ENCODE measurements at regions not wholly inside any gene's neighbourhood (a gene's known extent, or its start where the extent isn't known, plus 50 kb on each side); places are given as distances from the start of the nearest gene placed in this dataset.
"Not testable (repeated sequence)": the region's sequence is repeated elsewhere in the genome, so short reads cannot be mapped to it uniquely, and the experiment has no call there.

GRCh38 chr1:193891788-193892187 lies 705.4 kb upstream of the B3GALT2 start:
- Mint-ChIP-seq H3K9me3 (peaks cover 5% of the 10 kb centered on the region), H3K27ac (no peak overlapping the region), H3K4me3 (no peak overlapping the region), H3K27me3 (ENCODE audit: low read depth) (no peaks in the 10 kb centered on the region), H3K4me1 (ENCODE audit: low read depth) (peaks cover 2% of the 10 kb centered on the region), H3K36me3 (ENCODE audit: low read depth) (peaks cover 2% of the 10 kb centered on the region)

GRCh38 chr1:193890935-193891334 lies 704.5 kb upstream of the B3GALT2 start:
- H3K36me3 Mint-ChIP-seq (ENCODE audit: low read depth) = peaks cover 2% of the 10 kb centered on the region
- no peaks in the 10 kb centered on the region for H3K27me3 Mint-ChIP-seq (ENCODE audit: low read depth)
- no peak overlapping the region for H3K27ac Mint-ChIP-seq
- H3K4me1 Mint-ChIP-seq (ENCODE audit: low read depth) = peaks cover 2% of the 10 kb centered on the region
- H3K4me3 Mint-ChIP-seq = no peak overlapping the region
- H3K9me3 Mint-ChIP-seq = peaks cover 5% of the 10 kb centered on the region

- Mint-ChIP-seq H3K27ac (no peak overlapping the region), H3K27me3 (ENCODE audit: low read depth) (no peaks in the 10 kb centered on the region)
Measured at GRCh38 chr1:193884848-193885558, 698.6 kb upstream of the B3GALT2 start.

GRCh38 chr1:193877920-193878319 lies 691.5 kb upstream of the B3GALT2 start:
- not testable (repeated sequence) for H3K4me1 Mint-ChIP-seq (ENCODE audit: low read depth); H3K27me3 Mint-ChIP-seq (ENCODE audit: low read depth); H3K4me3 Mint-ChIP-seq; H3K27ac Mint-ChIP-seq; H3K36me3 Mint-ChIP-seq (ENCODE audit: low read depth)
- peaks cover 29% of the 10 kb centered on the region for H3K9me3 Mint-ChIP-seq

More at GRCh38 chr1:193884848-193885558, 698.6 kb upstream of the B3GALT2 start:
- H3K4me3 Mint-ChIP-seq = no peak overlapping the region
- H3K36me3 Mint-ChIP-seq (ENCODE audit: low read depth) = peaks cover 2% of the 10 kb centered on the region
- peaks cover 2% of the 10 kb centered on the region for H3K4me1 Mint-ChIP-seq (ENCODE audit: low read depth)
- peaks cover 7% of the 10 kb centered on the region for H3K9me3 Mint-ChIP-seq

GRCh38 chr1:193868425-193868824 lies 682.0 kb upstream of the B3GALT2 start:
- Mint-ChIP-seq H3K27me3 (ENCODE audit: low read depth) (no peaks in the 10 kb centered on the region), H3K36me3 (ENCODE audit: low read depth) (no peaks in the 10 kb centered on the region), H3K4me3 (no peak overlapping the region), H3K4me1 (ENCODE audit: low read depth) (no peaks in the 10 kb centered on the region), H3K27ac (no peak overlapping the region), H3K9me3 (peaks cover 10% of the 10 kb centered on the region)

- no peaks in the 10 kb centered on the region for H3K27me3 Mint-ChIP-seq (ENCODE audit: low read depth)
- no peak overlapping the region for H3K27ac Mint-ChIP-seq
- H3K4me1 Mint-ChIP-seq (ENCODE audit: low read depth) = no peaks in the 10 kb centered on the region
Measured at GRCh38 chr1:193856261-193856660, 669.8 kb upstream of the B3GALT2 start.

GRCh38 chr1:193850745-193851144 lies 664.3 kb upstream of the B3GALT2 start:
- Mint-ChIP-seq H3K4me1 (ENCODE audit: low read depth) (no peaks in the 10 kb centered on the region), H3K27me3 (ENCODE audit: low read depth) (no peaks in the 10 kb centered on the region), H3K4me3 (no peak overlapping the region), H3K36me3 (ENCODE audit: low read depth) (peaks cover 2% of the 10 kb centered on the region), H3K9me3 (peaks cover 10% of the 10 kb centered on the region), H3K27ac (no peak overlapping the region)

More at GRCh38 chr1:193856261-193856660, 669.8 kb upstream of the B3GALT2 start:
- Mint-ChIP-seq H3K9me3 (peaks cover 10% of the 10 kb centered on the region), H3K36me3 (ENCODE audit: low read depth) (peaks cover 2% of the 10 kb centered on the region), H3K4me3 (no peak overlapping the region)

GRCh38 chr1:193846876-193847604 lies 660.6 kb upstream of the B3GALT2 start:
- Mint-ChIP-seq H3K27me3 (ENCODE audit: low read depth) (no peaks in the 10 kb centered on the region), H3K4me3 (no peak overlapping the region), H3K9me3 (peaks cover 7% of the 10 kb centered on the region), H3K36me3 (ENCODE audit: low read depth) (no peaks in the 10 kb centered on the region), H3K27ac (no peak overlapping the region), H3K4me1 (ENCODE audit: low read depth) (no peaks in the 10 kb centered on the region)

- Mint-ChIP-seq H3K27ac (no peak overlapping the region), H3K36me3 (ENCODE audit: low read depth) (no peaks in the 10 kb centered on the region), H3K4me3 (no peak overlapping the region), H3K4me1 (ENCODE audit: low read depth) (no peaks in the 10 kb centered on the region), H3K27me3 (ENCODE audit: low read depth) (no peaks in the 10 kb centered on the region), H3K9me3 (peaks cover 7% of the 10 kb centered on the region)
Measured at GRCh38 chr1:193846411-193846810, 660.0 kb upstream of the B3GALT2 start.

GRCh38 chr1:193841857-193842256 lies 655.4 kb upstream of the B3GALT2 start:
- no peaks in the 10 kb centered on the region for H3K4me1 Mint-ChIP-seq (ENCODE audit: low read depth)
- H3K9me3 Mint-ChIP-seq = peaks cover 7% of the 10 kb centered on the region
- no peak overlapping the region for H3K4me3 Mint-ChIP-seq
- no peaks in the 10 kb centered on the region for H3K36me3 Mint-ChIP-seq (ENCODE audit: low read depth)
- H3K27ac Mint-ChIP-seq = no peak overlapping the region
- H3K27me3 Mint-ChIP-seq (ENCODE audit: low read depth) = no peaks in the 10 kb centered on the region

- H3K9me3 Mint-ChIP-seq = peaks cover 38% of the 10 kb centered on the region
- H3K27me3 Mint-ChIP-seq (ENCODE audit: low read depth) = no peaks in the 10 kb centered on the region
- no peak overlapping the region for H3K4me3 Mint-ChIP-seq
- H3K36me3 Mint-ChIP-seq (ENCODE audit: low read depth) = no peaks in the 10 kb centered on the region
- H3K27ac Mint-ChIP-seq = no peak overlapping the region
- no peaks in the 10 kb centered on the region for H3K4me1 Mint-ChIP-seq (ENCODE audit: low read depth)
Measured at GRCh38 chr1:193831465-193831864, 645.1 kb upstream of the B3GALT2 start.

GRCh38 chr1:193827516-193827915 lies 641.1 kb upstream of the B3GALT2 start:
- Mint-ChIP-seq H3K36me3 (ENCODE audit: low read depth) (no peaks in the 10 kb centered on the region), H3K27ac (no peak overlapping the region), H3K27me3 (ENCODE audit: low read depth) (no peaks in the 10 kb centered on the region), H3K4me3 (no peak overlapping the region), H3K9me3 (peaks cover 35% of the 10 kb centered on the region), H3K4me1 (ENCODE audit: low read depth) (no peaks in the 10 kb centered on the region)

GRCh38 chr1:193819376-193819775 lies 633.0 kb upstream of the B3GALT2 start:
- H3K4me1 Mint-ChIP-seq (ENCODE audit: low read depth) = no peaks in the 10 kb centered on the region
- peaks cover 1% of the 10 kb centered on the region for H3K36me3 Mint-ChIP-seq (ENCODE audit: low read depth)
- no peaks in the 10 kb centered on the region for H3K27me3 Mint-ChIP-seq (ENCODE audit: low read depth)
- peaks cover 19% of the 10 kb centered on the region for H3K9me3 Mint-ChIP-seq
- no peak overlapping the region for H3K4me3 Mint-ChIP-seq
- no peak overlapping the region for H3K27ac Mint-ChIP-seq

- H3K9me3 Mint-ChIP-seq = no peaks in the 10 kb centered on the region
- H3K4me1 Mint-ChIP-seq (ENCODE audit: low read depth) = peaks cover 4% of the 10 kb centered on the region
- H3K4me3 Mint-ChIP-seq = no peak overlapping the region
- no peaks in the 10 kb centered on the region for H3K27me3 Mint-ChIP-seq (ENCODE audit: low read depth)
- H3K36me3 Mint-ChIP-seq (ENCODE audit: low read depth) = no peaks in the 10 kb centered on the region
- H3K27ac Mint-ChIP-seq = no peak overlapping the region
Measured at GRCh38 chr1:193807208-193807607, 620.8 kb upstream of the B3GALT2 start.
